GM21381 (cell line): ENCODE measurements at regions not wholly inside any gene's neighbourhood (a gene's known extent, or its start where the extent isn't known, plus 50 kb on each side); places are given as distances from the start of the nearest gene placed in this dataset.
A peak's percentile ranks its signal among the peaks of the same experiment; 100 is the strongest.

Experiments
- ATAC-seq: cut with Tn5 transposase; IDR thresholded peaks from one replicate; pipeline ENCODE4 v1.9.1; 2021; ENCODE audit warnings: mild to moderate bottlenecking, moderate library complexity; ENCODE audit not compliant: unreplicated experiment

- no peak for ATAC-seq
Measured at GRCh38 chr10:10544890-10545289, 472.8 kb upstream of the CELF2 start.

- no peak for ATAC-seq
Measured at GRCh38 chr10:10545771-10546170, 471.9 kb upstream of the CELF2 start.

GRCh38 chr10:10551596-10552301 is 465.9 kb upstream of the CELF2 start:
- ATAC-seq: no peak

GRCh38 chr10:10552948-10553347 is 464.7 kb upstream of the CELF2 start:
- ATAC-seq: no peak

- no peak for ATAC-seq
Measured at GRCh38 chr10:10564081-10564794, 453.4 kb upstream of the CELF2 start.

GRCh38 chr10:10576937-10577336 is 440.7 kb upstream of the CELF2 start:
- ATAC-seq: no peak

- ATAC-seq: no peak
Measured at GRCh38 chr10:10579709-10580108, 438.0 kb upstream of the CELF2 start.

- ATAC-seq: no peak
Measured at GRCh38 chr10:10584161-10584560, 433.5 kb upstream of the CELF2 start.

- no peak for ATAC-seq
Measured at GRCh38 chr10:10587744-10588393, 429.8 kb upstream of the CELF2 start.

GRCh38 chr10:10589540-10590303 is 427.9 kb upstream of the CELF2 start:
- peak; percentile 73 for ATAC-seq

- no peak for ATAC-seq
Measured at GRCh38 chr10:10591715-10592341, 425.8 kb upstream of the CELF2 start.

- ATAC-seq: no peak
Measured at GRCh38 chr10:10596256-10596655, 421.4 kb upstream of the CELF2 start.

- ATAC-seq: no peak
Measured at GRCh38 chr10:10598297-10598696, 419.4 kb upstream of the CELF2 start.

- no peak for ATAC-seq
Measured at GRCh38 chr10:10600004-10600403, 417.7 kb upstream of the CELF2 start.

GRCh38 chr10:10605551-10606081 is 412.1 kb upstream of the CELF2 start:
- no peak for ATAC-seq

- no peak for ATAC-seq
Measured at GRCh38 chr10:10609379-10609955, 408.2 kb upstream of the CELF2 start.

- no peak for ATAC-seq
Measured at GRCh38 chr10:10610171-10610570, 407.5 kb upstream of the CELF2 start.

- ATAC-seq: no peak
Measured at GRCh38 chr10:10612151-10612550, 405.5 kb upstream of the CELF2 start.

- no peak for ATAC-seq
Measured at GRCh38 chr10:10613656-10614244, 403.9 kb upstream of the CELF2 start.

GRCh38 chr10:10617686-10618085 is 400.0 kb upstream of the CELF2 start:
- ATAC-seq: no peak
